NCI-H1417 treated with DMSO at 0.1 percent for 48 hours (cell line): ENCODE measurements at regions not wholly inside any gene's neighbourhood (a gene's known extent, or its start where the extent isn't known, plus 50 kb on each side); places are given as distances from the start of the nearest gene placed in this dataset.
"Not testable (repeated sequence)": the region's sequence is repeated elsewhere in the genome, so short reads cannot be mapped to it uniquely, and the experiment has no call there.

Experiments used
- DNase-seq: peaks from one replicate; lab custom pipeline; 2025; lab: John Stamatoyannopoulos, UW

GRCh38 chr10:62496925-62497324 lies 122.8 kb downstream of the ZNF365 start:
- no peak for DNase-seq

DNA sequence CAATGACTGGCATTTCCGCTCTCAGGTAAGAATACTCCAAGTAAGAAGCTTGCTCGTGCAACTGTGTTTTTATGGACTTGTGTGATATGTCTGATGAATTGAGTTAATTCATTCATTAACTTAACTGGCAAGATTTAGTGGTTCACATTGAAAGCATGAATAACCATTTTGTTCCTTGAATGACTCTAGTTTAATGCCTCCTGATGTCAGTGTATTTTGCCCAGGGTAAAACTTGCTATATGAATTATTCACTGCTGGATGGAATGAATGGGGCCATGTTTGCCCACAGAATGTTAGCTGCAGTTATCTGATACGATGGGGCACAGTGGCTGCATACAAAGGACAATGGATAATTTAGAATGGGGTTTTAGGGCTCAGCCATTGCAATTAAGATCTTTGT lies 124.1 kb downstream of the ZNF365 start:
- no peak for DNase-seq

DNA sequence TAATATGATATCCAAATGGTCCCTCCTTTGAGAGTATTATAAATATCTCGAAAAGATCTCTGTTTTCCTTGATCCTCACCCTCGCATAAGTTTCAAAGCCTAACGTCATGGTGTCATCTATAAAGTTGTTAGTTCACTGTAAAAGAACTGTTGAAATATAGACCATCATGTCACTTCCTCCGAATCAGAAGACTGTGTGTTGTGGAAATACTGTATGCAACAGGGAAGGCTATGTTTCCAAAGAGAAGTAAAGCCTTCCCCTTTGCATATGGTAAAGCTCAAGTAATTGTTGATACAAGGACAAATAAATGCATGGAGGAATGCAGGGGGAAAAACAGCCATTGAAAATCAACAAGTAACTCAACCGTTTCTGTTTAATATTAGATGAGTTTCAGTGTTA lies 125.9 kb downstream of the ZNF365 start:
- DNase-seq, result not testable (repeated sequence)

DNA sequence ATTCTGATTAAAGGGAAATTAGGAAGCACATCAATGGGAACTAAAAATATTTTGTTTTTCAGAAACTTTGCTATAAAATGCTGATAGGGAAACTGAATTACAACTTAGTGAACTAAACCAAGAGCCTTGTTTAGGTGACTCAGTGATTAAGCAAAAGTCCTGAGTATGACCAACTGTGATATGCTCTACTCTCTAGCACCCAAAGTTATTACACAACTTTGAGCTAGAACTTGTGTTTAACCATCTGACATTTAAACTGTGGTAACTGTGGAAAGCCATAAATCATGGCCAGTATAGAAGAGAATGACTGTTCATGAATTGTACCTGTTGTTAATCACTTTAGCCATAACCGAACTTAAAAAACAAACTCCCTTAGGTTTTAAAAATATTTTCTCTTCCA lies 127.4 kb downstream of the ZNF365 start:
- DNase-seq, result no peak

DNA sequence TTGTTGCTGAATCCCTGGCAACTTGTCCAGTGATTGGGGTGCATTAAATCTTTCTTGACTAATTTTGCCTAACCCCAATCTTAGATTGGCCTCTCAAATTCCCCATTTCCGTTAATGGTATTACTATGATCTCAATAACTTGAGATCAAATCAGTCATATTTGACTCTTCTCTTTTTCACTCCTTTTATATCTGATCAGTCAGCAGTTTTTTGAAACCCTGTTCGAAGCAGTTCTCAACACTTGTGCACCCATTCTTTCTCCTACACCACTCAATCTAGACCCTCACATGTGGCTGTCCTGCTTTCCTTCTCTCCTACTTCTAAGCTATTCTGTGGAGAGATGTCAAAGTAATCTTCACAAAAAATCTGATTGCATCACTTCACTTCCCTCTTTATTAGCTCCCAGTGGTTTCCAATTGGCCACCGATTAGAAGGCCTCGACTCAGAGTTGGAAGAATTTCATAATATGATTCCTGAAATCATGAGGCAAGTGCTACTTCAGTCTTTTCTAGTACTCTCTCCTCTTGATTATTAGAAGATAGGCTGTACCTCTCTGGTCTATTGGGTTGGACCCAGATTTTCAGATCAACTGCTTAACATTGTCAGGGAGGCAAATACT lies 128.9 kb downstream of the ZNF365 start:
- no peak for DNase-seq

DNA sequence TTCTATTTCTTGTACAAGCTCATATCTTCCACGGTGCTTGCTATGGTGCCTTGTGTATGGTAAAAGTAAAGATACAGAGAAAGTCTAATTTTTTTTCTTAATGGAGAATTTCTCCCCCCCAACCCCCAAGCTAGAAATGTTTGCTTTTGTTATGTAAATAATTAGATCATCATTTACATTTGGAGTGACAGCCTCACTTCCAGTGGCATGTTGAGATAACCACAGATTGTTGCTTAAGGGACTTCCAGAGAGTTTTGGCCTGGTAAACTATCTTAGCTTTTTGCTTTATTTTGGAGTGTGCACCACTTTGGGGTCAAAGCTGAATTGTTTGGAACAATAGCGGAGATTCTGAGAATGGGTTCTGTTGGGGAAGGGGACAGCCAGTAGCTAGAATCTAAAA lies 129.7 kb downstream of the ZNF365 start:
- no peak for DNase-seq

DNA sequence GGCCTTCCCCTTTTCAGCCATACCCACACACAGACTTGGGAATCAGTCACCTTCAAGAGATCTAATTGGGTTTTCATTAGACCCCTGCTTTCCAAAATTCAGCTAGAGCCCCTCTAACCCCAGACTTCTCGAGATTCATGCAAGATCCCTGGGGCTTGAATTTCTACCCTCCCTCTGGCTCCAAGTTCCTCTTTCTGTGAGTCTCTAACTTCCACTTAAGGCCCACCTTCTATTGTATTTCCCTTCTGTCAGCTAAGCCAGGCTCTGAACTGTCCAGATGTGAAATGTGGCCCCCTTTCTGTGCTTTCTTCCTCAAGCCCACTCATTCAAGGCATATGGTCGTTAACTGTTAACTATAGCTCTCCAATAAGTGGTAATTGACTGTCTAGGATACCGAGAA lies 132.2 kb downstream of the ZNF365 start:
- no peak for DNase-seq

GRCh38 chr10:62511238-62511637 lies 137.1 kb downstream of the ZNF365 start:
- no peak for DNase-seq

DNA sequence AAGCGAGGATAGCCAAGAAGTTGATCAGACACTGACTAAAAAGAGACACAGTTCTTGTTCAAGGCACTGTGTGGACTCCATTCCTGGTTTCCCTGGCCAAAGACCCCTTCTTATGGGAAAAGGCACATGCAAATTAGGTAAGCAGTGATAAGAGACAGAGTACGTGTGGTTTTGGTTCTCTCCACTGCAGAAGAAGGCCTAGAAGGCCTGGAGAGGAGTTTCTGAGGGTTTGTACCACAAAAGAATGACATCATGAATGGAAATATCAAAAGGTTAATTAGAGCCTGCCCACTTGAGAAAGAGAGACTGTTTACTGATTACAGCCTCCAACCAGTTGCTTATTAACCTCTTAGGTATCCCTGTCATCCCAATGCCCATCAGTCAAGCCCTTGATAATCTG lies 137.5 kb downstream of the ZNF365 start:
- DNase-seq, result no peak

DNA sequence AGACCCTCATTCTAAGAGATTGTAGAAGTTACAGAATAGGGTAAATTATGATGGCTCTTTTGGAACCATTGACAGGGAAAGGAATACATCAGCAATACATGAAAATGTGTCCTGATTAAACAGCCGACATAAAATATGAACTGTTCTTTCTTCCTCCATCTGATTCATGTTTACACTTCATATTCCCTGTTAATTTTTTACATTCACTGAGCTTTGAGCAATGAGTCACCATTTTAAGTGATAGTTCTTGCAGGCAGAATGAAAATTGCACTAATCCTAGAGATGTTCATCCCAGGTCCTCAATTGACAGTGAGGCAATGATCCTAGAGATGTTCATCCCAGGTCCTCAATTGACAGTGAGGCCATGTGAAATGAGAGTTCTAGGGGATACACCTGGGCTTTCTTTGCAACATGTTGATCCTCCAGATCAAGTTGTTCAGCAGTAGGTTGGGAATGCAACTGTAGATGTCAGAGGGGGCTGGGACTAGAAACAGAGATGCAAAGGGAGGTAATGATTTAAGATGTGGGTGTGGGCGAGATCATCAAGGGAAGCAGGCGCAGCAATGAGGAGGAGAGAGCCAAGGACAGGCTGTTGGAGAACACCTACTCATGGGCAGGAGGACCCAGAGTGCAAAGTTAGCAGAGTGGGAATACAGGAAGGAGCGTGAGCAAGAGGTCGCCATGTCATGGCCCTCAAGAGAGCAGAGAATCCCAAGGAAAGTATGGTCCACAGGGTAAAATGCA lies 138.7 kb downstream of the ZNF365 start:
- no peak for DNase-seq

DNA sequence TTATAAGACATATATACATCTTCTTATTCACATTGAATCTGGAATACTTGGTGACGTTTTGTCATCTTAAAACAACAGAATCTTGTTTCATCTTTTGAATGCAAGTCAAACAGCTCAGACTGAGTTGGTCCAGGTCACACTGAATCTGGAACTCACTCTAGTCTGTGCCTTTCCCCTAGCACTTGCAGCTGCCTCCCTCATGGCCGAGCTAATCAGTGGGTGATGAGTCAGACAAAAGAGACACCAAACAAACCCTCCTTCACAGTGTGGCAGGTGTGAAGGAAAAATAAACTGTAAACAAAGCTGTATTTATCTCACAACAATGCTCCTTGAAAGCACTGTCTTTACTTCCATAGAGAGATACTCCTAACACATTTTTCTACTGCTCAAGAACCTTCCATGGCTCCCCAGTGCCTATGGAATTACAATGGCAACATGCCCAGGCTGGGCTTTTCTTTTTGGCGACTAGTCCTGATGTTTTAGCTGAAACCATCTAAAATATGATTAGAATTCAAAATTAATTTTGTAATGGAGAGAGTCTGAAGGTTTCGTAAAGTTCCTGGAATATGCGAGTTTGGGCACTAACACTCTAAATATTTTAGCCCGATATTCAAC lies 140.0 kb downstream of the ZNF365 start:
- no peak for DNase-seq

DNA sequence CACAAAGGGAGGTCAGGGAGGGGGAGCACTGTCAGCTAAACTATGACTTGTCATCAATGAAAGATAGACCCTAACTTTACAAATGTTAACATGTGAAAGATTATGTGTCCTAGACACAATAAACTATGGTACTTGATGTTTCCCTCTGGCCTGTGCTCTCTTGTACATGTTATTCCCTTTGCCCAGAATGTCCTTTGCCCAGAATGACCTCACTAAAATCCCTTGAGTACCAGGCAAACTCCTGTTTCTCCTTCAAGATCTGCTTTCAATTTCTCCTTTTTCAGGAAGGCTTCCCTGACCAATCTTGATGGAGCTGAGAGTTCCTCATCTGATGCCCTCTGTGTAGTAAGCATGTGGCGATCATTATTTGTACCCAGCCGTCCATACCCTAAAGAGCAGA lies 143.1 kb downstream of the ZNF365 start:
- DNase-seq, result no peak

DNA sequence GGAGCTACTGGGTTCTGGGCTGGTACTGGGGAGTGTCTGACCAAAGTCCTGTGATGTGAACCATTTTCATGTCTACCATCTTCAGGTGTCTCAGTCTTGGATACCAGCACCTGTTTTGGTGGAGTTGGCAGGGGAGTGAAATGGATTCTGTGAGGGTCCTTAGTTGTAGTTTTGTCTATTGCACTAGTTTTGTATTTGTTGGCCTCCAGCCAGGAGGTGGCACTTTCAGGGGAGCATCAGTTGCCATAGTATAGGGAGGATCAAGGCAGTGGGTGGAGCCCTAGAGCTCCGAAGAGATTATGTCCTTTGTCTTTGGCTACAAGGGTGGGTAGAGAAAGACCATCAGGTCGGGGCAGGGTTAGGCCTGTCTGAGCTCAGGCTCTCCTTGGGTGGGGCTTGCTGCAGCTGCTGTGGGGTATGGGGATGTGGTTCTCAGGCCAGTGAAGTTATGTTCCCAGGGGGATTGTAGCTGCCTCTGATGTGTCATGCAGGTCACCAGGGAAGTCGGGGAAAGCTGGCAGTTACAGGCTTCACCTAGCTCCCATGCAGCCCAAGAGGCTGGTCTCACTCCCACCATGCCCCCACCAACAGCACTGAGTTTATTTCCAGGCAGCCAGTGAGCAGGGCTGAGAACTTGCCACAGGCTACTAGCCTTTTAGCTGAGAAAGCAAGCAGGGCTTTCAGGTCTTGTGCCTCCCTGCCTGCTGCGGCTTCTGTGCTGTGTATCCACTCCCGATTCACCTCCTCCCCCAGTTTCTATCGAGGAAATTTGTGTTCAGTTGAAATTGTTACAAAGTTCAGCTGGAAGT lies 153.1 kb downstream of the ZNF365 start:
- no peak for DNase-seq

DNA sequence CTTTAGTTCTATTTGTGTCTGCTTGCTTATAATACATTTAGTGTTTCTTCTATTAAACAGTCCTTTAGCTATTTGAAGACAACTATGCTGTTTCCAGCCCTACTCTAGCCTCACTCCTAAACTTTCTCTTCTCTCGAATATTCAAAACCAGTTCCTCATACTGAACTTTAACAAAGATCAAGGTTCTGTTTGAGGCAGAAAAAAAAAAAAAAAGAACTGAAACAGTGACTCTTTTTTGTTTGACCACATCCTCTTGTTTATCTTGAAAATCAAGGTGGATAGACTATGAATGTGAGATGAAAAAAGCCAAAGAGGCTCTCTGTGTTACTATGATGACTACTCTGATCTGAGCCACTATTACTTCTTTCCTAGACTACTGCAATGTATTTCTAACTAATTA lies 154.3 kb downstream of the ZNF365 start:
- no peak for DNase-seq

DNA sequence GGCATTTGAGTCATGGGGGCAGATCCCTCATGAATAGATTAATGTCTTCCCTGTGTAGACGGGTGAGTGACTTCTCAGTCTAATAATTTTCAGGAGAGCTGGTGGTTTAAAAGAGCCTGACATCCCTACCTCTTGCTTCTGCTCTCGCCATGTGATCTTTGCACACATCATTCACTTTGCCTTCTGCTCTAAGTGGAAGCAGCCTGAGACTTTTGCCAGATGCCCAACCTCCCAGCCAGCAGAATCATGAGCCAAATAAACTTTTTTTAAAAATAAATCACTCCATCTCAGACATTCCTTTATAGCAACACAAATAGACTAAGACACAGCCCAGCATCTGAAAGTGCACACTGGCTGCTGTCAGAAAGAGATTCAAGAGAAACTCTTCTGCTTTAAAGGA lies 155.2 kb downstream of the ZNF365 start:
- no peak for DNase-seq

DNA sequence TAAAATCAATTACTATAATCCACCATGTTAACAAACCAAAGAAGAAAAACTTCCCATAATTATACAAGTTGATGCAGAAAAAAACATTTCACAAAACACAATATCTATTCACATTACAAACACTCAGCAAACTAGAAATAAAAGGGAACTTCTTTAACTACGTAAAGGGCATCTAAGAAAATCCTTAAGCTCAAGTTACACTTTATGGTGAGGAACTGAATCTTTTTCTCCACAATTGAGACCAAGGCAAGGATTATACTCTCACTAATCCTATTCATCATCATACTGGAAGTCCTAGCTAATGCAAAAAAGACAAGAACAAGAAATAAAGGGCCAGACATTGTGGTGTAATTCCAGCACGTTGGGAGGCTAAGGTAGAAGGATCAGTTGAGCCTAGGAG lies 159.9 kb downstream of the ZNF365 start:
- DNase-seq, result no peak

GRCh38 chr10:62538606-62539005 lies 164.4 kb downstream of the ZNF365 start:
- no peak for DNase-seq

DNA sequence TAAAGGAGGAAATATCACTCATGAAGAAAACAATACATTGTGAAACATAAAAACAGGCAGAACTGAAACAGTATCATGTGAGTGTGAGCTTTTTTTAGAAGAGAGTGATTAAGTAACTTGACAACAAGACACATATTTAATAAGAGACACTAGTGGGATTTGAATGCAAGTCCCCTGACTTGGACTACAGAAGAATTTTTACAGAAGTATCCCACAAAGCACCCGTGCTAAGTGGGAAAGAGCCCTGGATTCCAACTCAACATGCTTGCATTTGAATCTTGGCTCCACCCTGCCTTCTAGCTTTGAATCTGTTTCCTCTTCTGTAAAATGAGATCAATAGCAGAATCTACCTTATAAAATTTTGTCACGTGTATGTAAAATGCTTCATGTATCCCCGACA lies 166.2 kb downstream of the ZNF365 start:
- no peak for DNase-seq

- no peak for DNase-seq
These were observed 167.6 kb downstream of the ZNF365 start for GRCh38 chr10:62541811-62542210.

DNA sequence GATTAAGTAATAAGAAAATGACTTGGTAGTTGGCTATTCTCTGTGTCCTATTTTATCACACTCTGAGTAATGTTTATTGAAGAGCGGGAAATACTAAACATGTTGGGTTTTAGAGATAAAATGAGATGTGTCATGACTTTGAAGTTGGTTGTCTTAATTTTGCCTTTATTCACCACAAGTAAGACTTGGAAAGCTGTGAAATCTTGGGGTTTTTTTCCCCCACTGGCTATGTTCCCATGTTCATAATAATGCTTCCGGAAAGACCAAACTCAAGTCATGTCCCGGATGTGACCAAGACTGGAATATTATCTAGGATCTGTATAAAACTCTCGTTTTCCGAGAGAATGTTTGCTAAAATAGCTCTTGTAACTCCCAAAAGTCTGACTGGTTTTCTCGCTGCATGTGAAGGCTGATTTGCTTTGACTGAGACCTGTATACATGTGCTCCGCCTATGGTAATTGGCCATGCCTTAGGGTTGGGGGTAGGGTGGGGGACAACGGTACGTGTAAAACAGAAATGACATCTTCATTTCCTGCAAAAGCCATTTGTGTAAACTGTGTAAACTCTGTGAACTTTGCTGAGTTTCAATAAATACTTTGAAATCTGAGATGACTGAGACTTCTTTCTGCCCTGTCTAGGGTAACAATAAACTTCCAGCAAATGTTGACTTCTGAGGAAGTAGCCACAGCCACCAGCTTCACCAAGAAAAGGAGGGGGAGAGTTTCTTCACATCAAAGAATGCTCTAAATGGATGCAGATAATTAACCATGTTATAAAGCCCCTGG lies 169.6 kb downstream of the ZNF365 start:
- DNase-seq, result no peak

GRCh38 chr10:62545160-62546066 lies 171.2 kb downstream of the ZNF365 start:
- DNase-seq, result no peak
